Neuronal stem cell (in vitro differentiated cells): ENCODE measurements at regions not wholly inside any gene's neighbourhood (a gene's known extent, or its start where the extent isn't known, plus 50 kb on each side); places are given as distances from the start of the nearest gene placed in this dataset.

Experiments
- DNase-seq: peaks from one replicate; pipeline ENCODE4 v3.0.0-alpha.2; 2013; ENCODE audit warnings: low spot score
- H2AFZ ChIP-seq: one replicate; pipeline ENCODE4 v1.6.1; 2013; ENCODE audit warnings: mild to moderate bottlenecking, low read length, inconsistent platforms
- H2AK5ac ChIP-seq: 2 replicates; pipeline ENCODE4 v1.6.1; 2013; ENCODE audit warnings: low read depth, mild to moderate bottlenecking, inconsistent platforms, low read length, moderate library complexity, mixed read lengths
- H2BK120ac ChIP-seq: 2 replicates; pipeline ENCODE4 v1.6.1; 2013; ENCODE audit warnings: low read depth, mild to moderate bottlenecking, inconsistent platforms, low read length, moderate library complexity, mixed read lengths
- H2BK12ac ChIP-seq: one replicate; pipeline ENCODE4 v1.6.1; 2013; ENCODE audit warnings: low read length, inconsistent platforms
- H2BK15ac ChIP-seq: 2 replicates; pipeline ENCODE4 v1.6.1; 2013; ENCODE audit warnings: mild to moderate bottlenecking, low read length, inconsistent platforms, mixed read lengths
- H2BK5ac ChIP-seq: one replicate; pipeline ENCODE4 v1.6.1; 2013; ENCODE audit warnings: inconsistent platforms, mild to moderate bottlenecking, low read length, moderate library complexity
- H3K14ac ChIP-seq: one replicate; pipeline ENCODE4 v1.6.1; 2013; ENCODE audit warnings: low read length, inconsistent platforms
- H3K18ac ChIP-seq: 2 replicates; pipeline ENCODE4 v1.6.1; 2013; ENCODE audit warnings: low read length, inconsistent platforms
- H3K23ac ChIP-seq: 2 replicates; pipeline ENCODE4 v1.6.1; 2013; ENCODE audit warnings: low read depth, mild to moderate bottlenecking, mixed read lengths, low read length, inconsistent platforms; ENCODE audit not compliant: poor library complexity
- H3K27ac ChIP-seq: replicated peaks from 3 replicates; pipeline ENCODE4 v1.5.1; 2013; ENCODE audit warnings: low read length, inconsistent platforms
- H3K27me3 ChIP-seq, 3 experiments: 2 replicates each; pipeline ENCODE4 v1.6.1; 2013; ENCODE audit warnings: low read length in 3 of 3, mild to moderate bottlenecking in 2 of 3, inconsistent platforms in 1 of 3, low read depth in 1 of 3, mixed read lengths in 1 of 3, moderate library complexity in 1 of 3; ENCODE audit not compliant: control insufficient read depth in 3 of 3, insufficient read depth in 3 of 3
- H3K36me3 ChIP-seq, 2 donors: replicated peaks in 1 of 2; 2 replicates each; pipeline ENCODE4 v1.6.1; 2013; ENCODE audit warnings: low read length in 2 of 2; ENCODE audit not compliant: control insufficient read depth in 2 of 2, insufficient read depth in 2 of 2
- H3K4ac ChIP-seq: 2 replicates; pipeline ENCODE4 v1.6.1; 2013; ENCODE audit warnings: inconsistent platforms, mild to moderate bottlenecking, low read length, moderate library complexity
- H3K4me1 ChIP-seq, 2 donors: 1 replicate in 1 of 2; 2 replicates in 1 of 2; pipeline ENCODE4 v1.6.1; 2013; ENCODE audit warnings: low read length in 2 of 2, low read depth in 1 of 2; ENCODE audit not compliant: control insufficient read depth in 2 of 2, insufficient read depth in 1 of 2
- H3K4me2 ChIP-seq: one replicate; pipeline ENCODE4 v1.6.1; 2013; ENCODE audit warnings: mild to moderate bottlenecking, low read length, inconsistent platforms; ENCODE audit not compliant: insufficient read depth, poor library complexity, severe bottlenecking
- H3K4me3 ChIP-seq, 2 donors: 2 replicates each; pipeline ENCODE4 v1.5.1; 2013; ENCODE audit warnings: low read length in 2 of 2, mild to moderate bottlenecking in 2 of 2, inconsistent platforms in 1 of 2, moderate library complexity in 1 of 2
- H3K79me1 ChIP-seq: one replicate; pipeline ENCODE4 v1.6.1; 2013; ENCODE audit warnings: low read depth, mild to moderate bottlenecking, inconsistent platforms, low read length, moderate library complexity
- H3K9ac ChIP-seq: one replicate; pipeline ENCODE4 v1.6.1; 2013; ENCODE audit warnings: mild to moderate bottlenecking, low read depth, low read length, inconsistent platforms; ENCODE audit not compliant: poor library complexity
- H3K9me3 ChIP-seq, 2 donors: replicated peaks in 1 of 2; 2 replicates each; pipeline versions ENCODE3 to v1.6.1; 2013; ENCODE audit warnings: low read length in 2 of 2, mild to moderate bottlenecking in 2 of 2, inconsistent platforms in 1 of 2, low read depth in 1 of 2, mixed read lengths in 1 of 2, moderate library complexity in 1 of 2; ENCODE audit not compliant: control insufficient read depth in 2 of 2, insufficient read depth in 1 of 2
- H4K8ac ChIP-seq: one replicate; pipeline ENCODE4 v1.6.1; 2013; ENCODE audit warnings: low read depth, mild to moderate bottlenecking, inconsistent platforms, low read length, moderate library complexity
- H4K91ac ChIP-seq: one replicate; pipeline ENCODE4 v1.6.1; 2013; ENCODE audit warnings: low read length, low read depth, mild to moderate bottlenecking, inconsistent platforms; ENCODE audit not compliant: poor library complexity
- WGBS, 2 donors: extraction: QIAGEN DNeasy Blood & Tissue Kit; methylation state at CpG; one replicate each; pipeline ENCODE4 v1.1.7; 2013; ENCODE audit warnings: missing lambda C conversion rate in 2 of 2, mixed read lengths in 1 of 2; ENCODE audit not compliant: insufficient read length in 2 of 2, insufficient replicate concordance in 1 of 2; ENCODE audit errors: extremely low coverage in 2 of 2; 5-methylcytosine and 5-hydroxymethylcytosine counted together

DNA sequence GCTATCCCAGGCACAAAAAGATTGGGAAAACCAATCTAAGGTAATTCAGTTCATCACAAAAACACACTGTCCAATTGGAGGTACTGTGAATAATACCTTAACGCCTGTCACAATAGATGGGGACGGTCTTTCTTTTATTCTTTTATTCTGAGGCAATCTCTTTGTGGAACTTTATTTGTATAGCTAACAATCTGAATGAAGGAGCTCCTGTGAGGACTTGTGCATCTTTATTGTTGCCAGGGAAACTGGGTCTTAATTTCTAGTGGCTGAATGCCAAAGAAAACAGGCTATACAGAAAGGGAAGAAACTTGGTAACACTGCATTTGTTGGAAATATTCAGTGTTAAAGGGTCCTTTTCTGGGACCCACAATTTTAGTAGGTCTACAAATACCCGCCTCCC is 546.9 kb upstream of the C9orf72 start:
- Histone ChIP-seq H4K91ac (no peak overlapping the region), H3K27ac (peak overlapping the region; percentile 42), H3K36me3 (no peaks in the 10 kb centered on the region), H3K18ac (no peak overlapping the region), H3K4me3 (no peak overlapping the region), H3K4ac (no peak overlapping the region), H2AFZ (no peak overlapping the region), H3K79me1 (no peaks in the 10 kb centered on the region), H4K8ac (no peak overlapping the region), H2AK5ac (no peak overlapping the region), H3K4me2 (no peak overlapping the region), H3K4me1 (peaks cover 4 to 13% of the 10 kb centered on the region in 2 donors), H2BK5ac (no peak overlapping the region), H3K14ac (no peak overlapping the region), H2BK12ac (no peak overlapping the region), H2BK15ac (no peak overlapping the region), H3K23ac (no peak overlapping the region), H3K9ac (no peak overlapping the region), H2BK120ac (no peak overlapping the region), H3K9me3 (peaks cover 0 to 3% of the 10 kb centered on the region in 2 donors), H3K27me3 (no peaks in the 10 kb centered on the region)
- peak; percentile 11 for DNase-seq
- no CpG with 5 or more reads among the region's 3 CpGs for WGBS, 2 donors

DNA sequence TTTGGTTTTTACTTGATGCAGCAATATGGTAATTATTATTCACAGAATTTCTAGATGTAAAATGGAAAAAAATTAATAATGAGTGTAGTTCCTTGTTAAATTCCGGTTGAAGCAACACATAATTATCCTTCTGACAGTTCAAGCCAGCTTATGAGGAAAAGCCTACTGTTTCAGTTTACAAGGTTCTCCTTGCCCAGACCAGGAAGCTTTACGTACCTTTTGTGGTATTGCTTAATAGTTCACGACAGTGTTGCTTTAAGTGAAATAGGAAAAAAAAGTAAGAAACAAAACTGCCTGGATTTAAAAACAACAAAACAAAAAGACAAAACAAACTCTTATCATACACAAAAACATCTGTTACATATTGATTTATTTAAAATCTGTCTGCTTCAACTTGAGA is 547.3 kb upstream of the C9orf72 start:
- Histone ChIP-seq H3K4me3 (no peak overlapping the region), H2AFZ (no peak overlapping the region), H3K4me1 (peaks cover 4 to 13% of the 10 kb centered on the region in 2 donors), H3K18ac (no peak overlapping the region), H3K23ac (no peak overlapping the region), H3K9ac (no peak overlapping the region), H3K79me1 (no peaks in the 10 kb centered on the region), H3K14ac (no peak overlapping the region), H2BK120ac (no peak overlapping the region), H3K4ac (no peak overlapping the region), H2AK5ac (no peak overlapping the region), H3K27ac (peak overlapping the region; percentile 42), H3K36me3 (no peaks in the 10 kb centered on the region), H3K9me3 (peaks cover 0 to 3% of the 10 kb centered on the region in 2 donors), H2BK5ac (no peak overlapping the region), H2BK15ac (no peak overlapping the region), H3K27me3 (no peaks in the 10 kb centered on the region), H2BK12ac (no peak overlapping the region), H3K4me2 (no peak overlapping the region), H4K8ac (no peak overlapping the region), H4K91ac (no peak overlapping the region)
- WGBS, 2 donors, result no CpG with 5 or more reads among the region's 3 CpGs
- no peak for DNase-seq

DNA sequence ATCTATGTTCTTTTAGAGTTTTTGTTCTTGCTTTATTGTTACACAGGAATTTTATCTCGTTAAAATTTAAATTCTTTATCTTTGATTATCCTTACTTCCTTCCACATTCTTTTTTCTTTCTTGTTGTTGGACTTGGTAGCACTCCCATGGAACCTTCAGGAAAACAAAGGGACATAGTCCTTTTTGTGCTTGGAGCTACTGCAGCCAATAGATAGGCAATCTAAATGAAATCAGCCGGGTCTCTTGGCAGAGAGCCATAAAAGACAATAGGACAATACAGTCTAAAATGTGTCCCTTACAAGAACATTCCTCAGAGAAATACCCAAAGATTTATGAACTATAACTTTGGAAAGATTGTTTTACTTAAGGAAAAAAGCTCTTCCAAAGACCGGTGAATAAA is 548.1 kb upstream of the C9orf72 start:
- no peaks in the 10 kb centered on the region for H3K36me3 ChIP-seq
- H2BK5ac ChIP-seq, result no peak overlapping the region
- no peak overlapping the region for H2BK15ac ChIP-seq
- H3K4me3 ChIP-seq, result no peak overlapping the region
- H3K18ac ChIP-seq, result no peak overlapping the region
- DNase-seq, result no peak
- H2BK120ac ChIP-seq, result no peak overlapping the region
- H3K4me1 ChIP-seq, result peaks cover 4 to 13% of the 10 kb centered on the region in 2 donors
- no peak overlapping the region for H4K91ac ChIP-seq
- no peak overlapping the region for H3K4me2 ChIP-seq
- H3K9ac ChIP-seq, result no peak overlapping the region
- no peak overlapping the region for H3K23ac ChIP-seq
- no peaks in the 10 kb centered on the region for H3K79me1 ChIP-seq
- no peak overlapping the region for H3K27ac ChIP-seq
- no peak overlapping the region for H3K4ac ChIP-seq
- no peak overlapping the region for H4K8ac ChIP-seq
- WGBS, 2 donors, result no CpG with 5 or more reads among the region's 3 CpGs
- no peak overlapping the region for H2BK12ac ChIP-seq
- no peak overlapping the region for H2AFZ ChIP-seq
- peaks cover 0 to 3% of the 10 kb centered on the region in 2 donors for H3K9me3 ChIP-seq
- no peak overlapping the region for H3K14ac ChIP-seq
- H2AK5ac ChIP-seq, result no peak overlapping the region
- no peaks in the 10 kb centered on the region for H3K27me3 ChIP-seq

DNA sequence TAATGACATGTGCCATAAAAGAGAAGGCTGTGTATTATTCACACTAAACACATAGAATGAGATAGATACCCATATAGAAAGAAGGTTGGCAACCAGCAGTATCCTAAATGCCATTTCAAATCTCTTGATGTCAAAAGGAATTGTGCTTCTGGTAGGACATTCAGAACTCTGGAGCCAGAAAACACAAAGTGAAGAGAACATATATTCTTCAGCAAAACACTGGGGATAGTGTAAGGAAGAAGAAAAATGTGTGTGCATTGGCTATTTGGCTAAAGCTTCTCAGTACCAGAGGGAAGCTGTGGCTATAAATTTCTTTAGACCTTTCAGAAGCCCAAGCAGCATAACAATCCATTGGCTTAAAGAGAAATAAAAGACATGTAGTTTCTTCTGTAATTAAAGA is 551.6 kb upstream of the C9orf72 start:
- Histone ChIP-seq H3K4me2 (no peak overlapping the region), H2BK5ac (no peak overlapping the region), H3K27me3 (no peaks in the 10 kb centered on the region), H3K4me1 (peaks cover 3 to 12% of the 10 kb centered on the region in 2 donors), H3K4ac (no peak overlapping the region), H2AFZ (no peak overlapping the region), H3K23ac (no peak overlapping the region), H2BK12ac (no peak overlapping the region), H2AK5ac (no peak overlapping the region), H2BK15ac (no peak overlapping the region), H3K14ac (no peak overlapping the region), H3K18ac (no peak overlapping the region), H3K36me3 (no peaks in the 10 kb centered on the region), H4K91ac (no peak overlapping the region), H4K8ac (no peak overlapping the region), H3K4me3 (no peak overlapping the region), H3K9ac (no peak overlapping the region), H3K79me1 (no peaks in the 10 kb centered on the region), H3K27ac (no peak overlapping the region), H2BK120ac (no peak overlapping the region), H3K9me3 (peaks cover 0 to 3% of the 10 kb centered on the region in 2 donors)
- DNase-seq, result no peak
